ENCODE measurements at regions not wholly inside any gene's neighbourhood (a gene's known extent, or its start where the extent isn't known, plus 50 kb on each side); places are given as distances from the start of the nearest gene placed in this dataset.

DNA sequence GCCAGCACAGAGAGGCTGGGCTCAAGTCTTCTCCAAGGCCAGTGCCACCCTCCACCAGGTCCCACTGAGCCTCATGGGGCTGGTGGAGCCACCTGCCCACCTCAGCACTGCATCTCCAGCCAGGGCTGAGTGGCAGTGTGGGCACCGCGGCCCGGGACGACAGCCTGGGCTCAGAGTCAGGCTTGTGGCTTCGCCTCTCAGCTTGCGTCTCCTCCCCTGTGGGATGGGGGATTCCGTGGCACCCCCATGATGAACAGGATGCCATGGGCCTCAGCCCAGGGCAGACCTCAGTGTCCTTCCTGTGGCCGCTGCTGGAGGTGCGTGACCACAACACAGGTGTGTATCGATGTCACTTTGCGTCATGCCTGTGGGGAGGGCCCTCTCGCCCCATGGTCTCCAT is 136.4 kb upstream of the PPP1R26 start (continued):
- TF ChIP-seq, protein P1, sequence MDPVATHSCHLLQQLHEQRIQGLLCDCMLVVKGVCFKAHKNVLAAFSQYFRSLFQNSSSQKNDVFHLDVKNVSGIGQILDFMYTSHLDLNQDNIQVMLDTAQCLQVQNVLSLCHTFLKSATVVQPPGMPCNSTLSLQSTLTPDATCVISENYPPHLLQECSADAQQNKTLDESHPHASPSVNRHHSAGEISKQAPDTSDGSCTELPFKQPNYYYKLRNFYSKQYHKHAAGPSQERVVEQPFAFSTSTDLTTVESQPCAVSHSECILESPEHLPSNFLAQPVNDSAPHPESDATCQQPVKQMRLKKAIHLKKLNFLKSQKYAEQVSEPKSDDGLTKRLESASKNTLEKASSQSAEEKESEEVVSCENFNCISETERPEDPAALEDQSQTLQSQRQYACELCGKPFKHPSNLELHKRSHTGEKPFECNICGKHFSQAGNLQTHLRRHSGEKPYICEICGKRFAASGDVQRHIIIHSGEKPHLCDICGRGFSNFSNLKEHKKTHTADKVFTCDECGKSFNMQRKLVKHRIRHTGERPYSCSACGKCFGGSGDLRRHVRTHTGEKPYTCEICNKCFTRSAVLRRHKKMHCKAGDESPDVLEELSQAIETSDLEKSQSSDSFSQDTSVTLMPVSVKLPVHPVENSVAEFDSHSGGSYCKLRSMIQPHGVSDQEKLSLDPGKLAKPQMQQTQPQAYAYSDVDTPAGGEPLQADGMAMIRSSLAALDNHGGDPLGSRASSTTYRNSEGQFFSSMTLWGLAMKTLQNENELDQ (CRISPR knock-in tag; IDR thresholded peaks at IDR 0.05; ENCODE audit: borderline replicate concordance) = no peak
- TF ChIP-seq ZNF318 (IDR thresholded peaks at IDR 0.05; ENCODE audit: borderline replicate concordance in 1 of 2, low read depth in 1 of 2) (no peak), STAT5A (IDR thresholded peaks at IDR 0.05; ENCODE audit: borderline replicate concordance, low read length) (no peak), NFATC3 (IDR thresholded peaks at IDR 0.05) (no peak), FOXJ3 (CRISPR knock-in tag; IDR thresholded peaks at IDR 0.05) (no peak)

Data from K562 (cell line).